ENCODE measurements at regions not wholly inside any gene's neighbourhood (a gene's known extent, or its start where the extent isn't known, plus 50 kb on each side); places are given as distances from the start of the nearest gene placed in this dataset.

DNA sequence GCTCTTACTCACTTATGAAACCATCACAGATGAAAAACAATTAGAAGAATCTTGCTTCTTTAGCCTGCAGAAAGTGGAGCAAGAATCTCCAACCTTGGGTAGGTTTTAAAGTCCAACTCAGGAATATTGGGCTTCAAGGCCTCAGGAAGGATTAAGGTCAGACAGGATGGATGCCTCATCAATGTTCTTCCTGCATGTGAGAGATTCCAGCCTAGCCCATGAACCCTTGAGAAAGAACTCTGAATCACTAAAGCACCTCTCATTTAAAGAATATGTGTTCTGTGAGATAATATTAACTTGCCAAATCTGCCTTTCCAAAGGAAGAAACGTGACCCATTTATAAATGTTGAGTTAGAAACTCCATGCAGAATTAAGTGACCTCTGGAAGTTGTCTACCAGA, 345.2 kb upstream of the CAMK1G start:
- H3K4me1 ChIP-seq = no peaks in the 10 kb centered on the region
- H3K27ac ChIP-seq = no peak overlapping the region
- WGBS, 2 donors = 81 to 87% methylated on average over 1 of the region's 1 CpG
- H3K4me3 ChIP-seq = no peak overlapping the region
- H3K27me3 ChIP-seq = no peaks in the 10 kb centered on the region
- no peak for TF ChIP-seq POLR2AphosphoS5 (IDR thresholded peaks at IDR 0.05)
- TF ChIP-seq, protein P1, sequence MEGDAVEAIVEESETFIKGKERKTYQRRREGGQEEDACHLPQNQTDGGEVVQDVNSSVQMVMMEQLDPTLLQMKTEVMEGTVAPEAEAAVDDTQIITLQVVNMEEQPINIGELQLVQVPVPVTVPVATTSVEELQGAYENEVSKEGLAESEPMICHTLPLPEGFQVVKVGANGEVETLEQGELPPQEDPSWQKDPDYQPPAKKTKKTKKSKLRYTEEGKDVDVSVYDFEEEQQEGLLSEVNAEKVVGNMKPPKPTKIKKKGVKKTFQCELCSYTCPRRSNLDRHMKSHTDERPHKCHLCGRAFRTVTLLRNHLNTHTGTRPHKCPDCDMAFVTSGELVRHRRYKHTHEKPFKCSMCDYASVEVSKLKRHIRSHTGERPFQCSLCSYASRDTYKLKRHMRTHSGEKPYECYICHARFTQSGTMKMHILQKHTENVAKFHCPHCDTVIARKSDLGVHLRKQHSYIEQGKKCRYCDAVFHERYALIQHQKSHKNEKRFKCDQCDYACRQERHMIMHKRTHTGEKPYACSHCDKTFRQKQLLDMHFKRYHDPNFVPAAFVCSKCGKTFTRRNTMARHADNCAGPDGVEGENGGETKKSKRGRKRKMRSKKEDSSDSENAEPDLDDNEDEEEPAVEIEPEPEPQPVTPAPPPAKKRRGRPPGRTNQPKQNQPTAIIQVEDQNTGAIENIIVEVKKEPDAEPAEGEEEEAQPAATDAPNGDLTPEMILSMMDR (IDR thresholded peaks at IDR 0.05) = no peak
- TF ChIP-seq EP300 (IDR thresholded peaks at IDR 0.05) = no peak
- TF ChIP-seq POLR2A (IDR thresholded peaks at IDR 0.05) = no peak
- H3K9me3 ChIP-seq = peaks cover 0 to 3% (median 0%) of the 10 kb centered on the region in 4 donors
- intact Hi-C loops (cut with DNase I) = no loop called here
- H3K36me3 ChIP-seq = no peaks in the 10 kb centered on the region
- no peak for DNase-seq

GRCh38 chr1:209240351-209240750, 343.2 kb upstream of the CAMK1G start:
- TF ChIP-seq POLR2AphosphoS5 (IDR thresholded peaks at IDR 0.05) (no peak), POLR2A (IDR thresholded peaks at IDR 0.05) (no peak), EP300 (IDR thresholded peaks at IDR 0.05) (no peak)
- TF ChIP-seq, protein P1 (IDR thresholded peaks at IDR 0.05) = no peak
- H3K27ac ChIP-seq = no peak overlapping the region
- H3K9me3 ChIP-seq = peaks cover 0 to 2% (median 0%) of the 10 kb centered on the region in 4 donors
- no peak for DNase-seq
- H3K27me3 ChIP-seq = no peaks in the 10 kb centered on the region
- H3K4me3 ChIP-seq = no peak overlapping the region
- 73 to 81% methylated on average over 2 of the region's 2 CpGs for whole genome bisulfite sequencing, 2 donors
- H3K36me3 ChIP-seq = no peaks in the 10 kb centered on the region
- intact Hi-C loops (cut with DNase I) = no loop called here
- H3K4me1 ChIP-seq = no peaks in the 10 kb centered on the region

DNA sequence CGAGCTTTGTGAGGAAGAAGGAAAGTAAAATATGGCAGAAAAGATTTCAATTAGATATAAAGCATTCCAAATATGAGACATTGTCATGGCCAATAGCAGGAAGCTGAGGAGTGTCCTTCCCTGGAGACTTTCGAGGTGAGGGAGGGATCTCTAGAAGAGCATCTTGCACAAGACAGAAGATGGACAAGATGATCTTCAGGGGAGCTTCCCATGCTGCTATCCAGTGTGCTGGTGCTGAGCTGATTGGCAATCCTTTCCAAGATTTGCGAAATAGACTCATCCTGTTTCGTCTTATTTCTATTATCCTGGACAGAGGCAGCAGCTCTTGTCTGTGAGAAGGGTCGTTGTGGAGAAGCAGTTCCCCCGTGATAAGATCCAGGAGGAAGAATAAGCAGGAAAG, 342.0 kb upstream of the CAMK1G start:
- intact Hi-C loops (cut with DNase I) = no loop called here
- no peak overlapping the region for H3K27ac ChIP-seq
- no peak for DNase-seq
- WGBS, 2 donors = 72 to 75% methylated on average over 6 of the region's 6 CpGs
- H3K4me3 ChIP-seq = no peak overlapping the region
- no peaks in the 10 kb centered on the region for H3K27me3 ChIP-seq
- no peaks in the 10 kb centered on the region for H3K36me3 ChIP-seq
- TF ChIP-seq POLR2A (IDR thresholded peaks at IDR 0.05) (no peak), POLR2AphosphoS5 (IDR thresholded peaks at IDR 0.05) (no peak), EP300 (IDR thresholded peaks at IDR 0.05) (no peak)
- TF ChIP-seq, protein P1 (IDR thresholded peaks at IDR 0.05) = no peak
- H3K9me3 ChIP-seq = no peaks in the 10 kb centered on the region
- H3K4me1 ChIP-seq = no peaks in the 10 kb centered on the region

DNA sequence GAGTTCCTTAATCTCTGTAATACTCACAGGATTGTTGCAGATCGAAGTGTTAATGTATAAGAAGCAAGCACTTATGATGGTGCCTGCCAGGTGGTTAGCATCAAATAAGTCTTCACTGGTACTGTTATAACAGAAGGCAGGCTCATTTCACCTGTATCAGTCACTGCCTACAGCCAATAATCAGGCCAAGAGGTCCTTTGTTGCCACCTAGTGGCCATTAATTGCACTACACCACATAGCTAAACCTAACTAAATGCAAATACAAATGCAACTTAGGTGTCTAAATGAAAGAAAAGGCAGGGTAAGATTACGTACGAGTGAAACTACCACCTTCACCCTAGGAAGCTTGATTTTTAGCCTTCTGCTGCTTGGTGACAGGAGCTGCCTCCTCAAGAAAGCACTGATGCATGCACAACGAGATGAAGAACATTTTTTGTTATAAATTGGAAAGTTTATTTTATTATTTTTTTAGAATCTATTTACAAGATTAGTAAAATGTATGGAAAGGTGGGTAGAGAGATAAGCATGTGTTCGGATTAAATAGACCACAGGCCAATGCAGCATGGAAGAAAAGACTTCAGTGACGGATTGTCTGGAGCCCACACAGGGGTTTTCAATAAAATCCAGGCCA, 334.8 kb upstream of the CAMK1G start:
- Histone ChIP-seq H3K4me3 (no peak overlapping the region), H3K36me3 (no peaks in the 10 kb centered on the region), H3K9me3 (no peaks in the 10 kb centered on the region), H3K27ac (no peak overlapping the region), H3K27me3 (no peaks in the 10 kb centered on the region), H3K4me1 (peaks cover 0 to 9% (median 2%) of the 10 kb centered on the region in 4 donors)
- TF ChIP-seq POLR2A (IDR thresholded peaks at IDR 0.05) = no peak
- TF ChIP-seq, protein P1 (IDR thresholded peaks at IDR 0.05) = peak; percentile 35 to 88 (median 79)
- intact Hi-C loops (cut with DNase I) = no loop called here
- 27 to 35% methylated on average over 6 of the region's 6 CpGs for WGBS, 2 donors
- no peak for DNase-seq

GRCh38 chr1:209249280-209249670, 334.2 kb upstream of the CAMK1G start:
- Histone ChIP-seq H3K27ac (no peak overlapping the region), H3K36me3 (no peaks in the 10 kb centered on the region), H3K27me3 (no peaks in the 10 kb centered on the region), H3K4me3 (no peak overlapping the region), H3K4me1 (peaks cover 0 to 9% (median 2%) of the 10 kb centered on the region in 4 donors), H3K9me3 (no peaks in the 10 kb centered on the region)
- TF ChIP-seq, protein P1 (IDR thresholded peaks at IDR 0.05) = no peak
- TF ChIP-seq POLR2A (IDR thresholded peaks at IDR 0.05) = no peak
- no peak for TF ChIP-seq POLR2AphosphoS5 (IDR thresholded peaks at IDR 0.05)
- TF ChIP-seq EP300 (IDR thresholded peaks at IDR 0.05) = no peak
- WGBS, 2 donors = 23 to 25% methylated on average over 2 of the region's 2 CpGs
- intact Hi-C loops (cut with DNase I) = no loop called here
- no peak for DNase-seq

All from sigmoid colon (tissue), 6 donors.